22Rv1 (cell line): ENCODE measurements at regions not wholly inside any gene's neighbourhood (a gene's known extent, or its start where the extent isn't known, plus 50 kb on each side); places are given as distances from the start of the nearest gene placed in this dataset.

Source experiments
- CTCF ChIP-seq: fragments of 450-650 bp; IDR thresholded peaks from 2 replicates; pipeline ENCODE4 v1.5.1; 2017; ENCODE audit warnings: mild to moderate bottlenecking
- ZFX ChIP-seq: fragments of 450-650 bp; IDR thresholded peaks from 2 replicates; pipeline ENCODE4 v1.6.1; 2017; ENCODE audit warnings: antibody characterized with exemption, borderline replicate concordance

DNA sequence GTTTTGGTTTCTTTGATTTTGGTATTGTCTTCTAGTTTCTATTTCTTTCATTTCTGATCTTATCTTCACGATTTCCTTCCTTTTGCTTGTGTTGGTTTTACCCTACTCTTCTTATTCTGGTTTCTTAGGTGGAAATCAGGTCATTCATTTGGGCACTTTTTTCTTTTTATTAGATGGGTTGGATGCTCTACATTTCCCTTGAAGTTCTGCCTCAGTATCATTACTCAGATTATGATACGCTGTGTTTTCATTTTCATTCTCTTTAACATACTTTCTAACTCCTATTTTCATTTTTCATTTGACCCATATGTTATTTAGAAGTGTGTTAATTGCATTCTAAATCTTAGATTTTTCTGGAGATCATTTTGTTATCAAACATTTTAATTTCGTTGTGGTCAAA lies 108.6 kb downstream of the IRF8 start:
- no peak for TF ChIP-seq CTCF
- no peak for TF ChIP-seq ZFX
